GM12874 (cell line): ENCODE measurements at regions not wholly inside any gene's neighbourhood (a gene's known extent, or its start where the extent isn't known, plus 50 kb on each side); places are given as distances from the start of the nearest gene placed in this dataset.
A peak's percentile ranks its signal among the peaks of the same experiment; 100 is the strongest.

Experiments used
- CTCF ChIP-seq: IDR thresholded peaks from 2 replicates; pipeline ENCODE4 v1.5.1; 2011; ENCODE audit warnings: low read depth, mild to moderate bottlenecking, control low read depth, low read length, moderate library complexity; ENCODE audit not compliant: insufficient read depth

GRCh38 chr3:144221761-144222160, 250.1 kb downstream of the DIPK2A start:
- no peak for TF ChIP-seq CTCF

- no peak for TF ChIP-seq CTCF
These were observed 257.7 kb downstream of the DIPK2A start for GRCh38 chr3:144229330-144229729.

- no peak for TF ChIP-seq CTCF
These were observed 258.3 kb downstream of the DIPK2A start for GRCh38 chr3:144229953-144230352.

- TF ChIP-seq CTCF: no peak
These were observed 263.9 kb downstream of the DIPK2A start for GRCh38 chr3:144235489-144235888.

- TF ChIP-seq CTCF: no peak
These were observed 265.7 kb downstream of the DIPK2A start for GRCh38 chr3:144237351-144237750.

GRCh38 chr3:144241404-144241803, 269.8 kb downstream of the DIPK2A start:
- TF ChIP-seq CTCF: no peak

- TF ChIP-seq CTCF: no peak
These were observed 271.1 kb downstream of the DIPK2A start for GRCh38 chr3:144242747-144243146.

- TF ChIP-seq CTCF: peak; percentile 31; the same call in 1 of the 2 replicates
These were observed 273.0 kb downstream of the DIPK2A start for GRCh38 chr3:144244662-144245061.
